ENCODE measurements at regions not wholly inside any gene's neighbourhood (a gene's known extent, or its start where the extent isn't known, plus 50 kb on each side); places are given as distances from the start of the nearest gene placed in this dataset.

DNA sequence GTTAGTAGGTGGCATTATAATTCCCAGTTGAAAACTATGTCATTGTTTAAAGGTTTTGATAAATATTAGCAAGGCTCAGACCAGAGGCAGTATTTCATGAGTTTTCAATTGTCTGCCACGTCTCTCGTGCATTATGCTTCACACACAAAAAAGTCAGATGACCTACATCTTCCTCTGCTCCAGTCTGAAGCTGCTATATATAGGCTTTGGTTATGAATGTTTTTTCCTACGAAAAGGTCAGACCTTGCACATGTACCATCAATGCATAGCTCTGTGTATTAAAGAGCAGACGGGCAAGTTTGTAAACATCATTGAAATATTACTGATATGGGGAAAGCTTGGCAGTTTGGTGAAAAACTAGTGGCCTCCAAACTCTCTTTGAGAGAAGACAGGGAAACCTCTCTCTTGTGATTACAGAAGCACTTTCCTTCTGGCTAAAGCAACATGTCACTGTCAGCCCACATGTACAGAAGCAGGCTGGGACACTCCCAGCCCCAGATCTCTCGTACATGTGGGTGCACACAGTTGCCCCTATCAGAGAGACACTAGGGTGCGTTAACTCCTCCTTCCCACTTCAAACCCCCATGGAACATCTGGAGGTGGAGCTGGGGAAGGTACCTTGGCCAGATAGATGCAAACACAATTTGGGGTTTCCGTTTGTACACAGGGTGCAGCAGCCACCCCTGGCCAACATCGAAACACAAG lies 184.0 kb upstream of the BCL6 start:
- no peak for DNase-seq (ENCODE audit: low read depth in 2 of 2)

GRCh38 chr3:187930021-187930420 lies 184.8 kb upstream of the BCL6 start:
- DNase-seq (ENCODE audit: low read depth in 2 of 2) = no peak

- DNase-seq (ENCODE audit: low read depth in 2 of 2) = no peak
Measured at GRCh38 chr3:187931101-187931500, 185.8 kb upstream of the BCL6 start.

- no peak for DNase-seq (ENCODE audit: low read depth in 2 of 2)
Measured at GRCh38 chr3:187931770-187932278, 186.6 kb upstream of the BCL6 start.

- no peak for DNase-seq (ENCODE audit: low read depth in 2 of 2)
Measured at GRCh38 chr3:187932530-187932929, 187.3 kb upstream of the BCL6 start.

GRCh38 chr3:187935623-187936156 lies 190.4 kb upstream of the BCL6 start:
- no peak for DNase-seq (ENCODE audit: low read depth in 2 of 2)

DNA sequence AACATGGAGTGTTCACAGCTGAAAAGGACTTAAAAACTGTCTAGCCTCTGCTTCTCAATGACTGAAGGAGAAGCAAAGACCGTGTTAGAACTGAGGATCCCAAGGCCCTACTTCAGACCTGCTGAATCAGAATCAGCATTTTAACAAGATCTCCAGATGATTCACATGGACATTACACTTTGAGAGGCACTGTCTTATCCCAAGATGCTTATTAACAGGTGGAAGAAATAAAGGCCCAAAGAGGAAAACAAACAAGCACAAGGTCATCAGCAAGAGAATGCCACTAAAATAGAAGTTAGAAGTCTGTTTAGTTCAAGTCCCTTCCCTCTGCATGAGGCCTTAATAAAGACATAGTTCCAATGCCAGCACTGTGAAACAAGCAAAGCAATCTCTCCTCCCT lies 191.4 kb upstream of the BCL6 start:
- DNase-seq (ENCODE audit: low read depth in 2 of 2) = no peak

DNA sequence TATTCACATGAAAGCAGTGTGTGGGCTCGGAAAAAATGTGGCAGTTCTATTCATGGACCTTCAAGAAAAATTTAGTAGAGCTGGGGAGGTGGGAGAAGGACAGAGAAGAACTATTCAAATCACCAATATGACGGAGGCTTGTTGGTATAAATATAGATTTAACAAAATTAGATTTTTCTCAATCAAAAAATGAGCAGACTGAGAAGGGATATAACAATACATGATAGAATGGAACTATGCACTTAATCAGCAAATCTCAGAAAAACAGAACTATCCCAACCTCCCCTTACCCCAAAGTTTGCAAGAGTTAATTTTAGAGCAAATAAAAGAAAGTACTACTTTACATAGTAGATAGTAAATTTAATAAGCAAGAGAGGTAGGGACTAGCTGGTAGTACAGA lies 194.6 kb upstream of the BCL6 start:
- no peak for DNase-seq (ENCODE audit: low read depth in 2 of 2)

DNA sequence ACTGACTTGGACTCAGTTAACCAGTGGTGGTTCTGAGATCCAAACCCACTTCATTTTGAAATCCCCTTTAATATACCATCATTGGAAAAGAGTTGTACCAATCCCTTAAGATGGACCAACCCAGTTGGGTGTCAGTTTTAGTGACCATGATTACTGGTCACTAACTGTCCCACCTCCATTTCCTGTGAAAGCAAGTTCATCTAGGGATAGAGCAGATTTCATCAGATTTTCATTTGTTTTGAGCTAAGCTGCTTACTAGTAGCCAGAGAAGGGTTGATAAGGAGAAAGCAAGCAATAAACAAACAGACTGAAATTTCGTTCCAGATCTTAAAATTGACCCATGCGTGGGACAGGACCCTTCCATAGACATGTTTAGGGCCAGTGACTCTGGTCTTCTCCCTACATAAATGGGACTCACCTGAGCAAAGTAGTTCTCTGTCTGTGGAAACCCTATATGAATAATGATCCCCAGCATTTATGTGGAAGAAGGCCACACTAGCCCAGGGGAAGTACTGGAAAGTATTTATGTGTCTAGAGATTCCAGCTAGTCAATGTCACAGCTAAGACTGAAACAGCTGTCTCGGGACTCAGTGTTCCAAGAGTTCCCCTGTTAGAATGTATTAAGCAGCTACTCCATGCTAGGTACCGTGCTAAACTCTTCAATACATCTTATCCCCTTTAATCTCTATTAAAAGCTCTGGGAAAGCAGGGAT lies 196.0 kb upstream of the BCL6 start:
- no peak for DNase-seq (ENCODE audit: low read depth in 2 of 2)

DNA sequence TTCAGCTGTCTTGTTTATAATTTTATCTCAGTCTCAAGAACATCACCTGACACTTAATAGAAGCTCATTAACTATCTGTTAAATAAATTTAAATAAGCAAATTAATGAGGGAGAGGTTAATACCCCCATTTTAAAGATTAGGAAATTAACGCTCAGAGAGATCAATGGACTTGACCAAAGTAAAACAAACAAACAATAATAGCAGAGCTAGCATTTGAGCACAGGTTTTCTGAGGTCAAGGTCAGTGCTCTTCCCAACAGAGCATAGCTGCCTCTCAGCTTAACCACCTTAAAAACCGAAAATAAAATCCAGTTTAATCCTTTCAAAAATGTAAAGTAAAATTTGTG lies 196.6 kb upstream of the BCL6 start:
- DNase-seq (ENCODE audit: low read depth in 2 of 2) = no peak

- no peak for DNase-seq (ENCODE audit: low read depth in 2 of 2)
Measured at GRCh38 chr3:187942658-187943241, 197.5 kb upstream of the BCL6 start.

- no peak for DNase-seq (ENCODE audit: low read depth in 2 of 2)
Measured at GRCh38 chr3:187943677-187944389, 198.6 kb upstream of the BCL6 start.

GRCh38 chr3:187944390-187945179 lies 199.3 kb upstream of the BCL6 start:
- DNase-seq (ENCODE audit: low read depth in 2 of 2) = no peak

DNA sequence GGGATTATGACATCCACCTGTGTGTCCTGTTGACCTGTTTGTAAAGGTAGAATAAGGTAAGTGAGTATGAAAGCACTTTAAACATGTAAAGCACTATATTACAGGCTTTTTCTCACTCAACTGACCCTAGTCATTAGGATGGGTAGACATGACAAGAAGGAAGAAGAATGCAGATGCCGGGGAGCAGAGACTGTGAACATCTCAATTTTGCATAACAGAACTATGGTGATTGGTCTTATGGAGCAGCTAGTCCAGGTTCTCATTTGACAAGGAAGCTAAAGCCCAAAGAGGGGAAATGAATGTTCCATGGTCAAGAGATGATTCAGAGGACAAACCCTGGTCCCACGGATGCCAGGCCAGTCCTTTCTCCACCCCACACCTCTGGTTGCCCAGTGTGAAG lies 200.1 kb upstream of the BCL6 start:
- no peak for DNase-seq (ENCODE audit: low read depth in 2 of 2)

GRCh38 chr3:187946163-187946691 lies 201.0 kb upstream of the BCL6 start:
- DNase-seq (ENCODE audit: low read depth in 2 of 2) = no peak

DNA sequence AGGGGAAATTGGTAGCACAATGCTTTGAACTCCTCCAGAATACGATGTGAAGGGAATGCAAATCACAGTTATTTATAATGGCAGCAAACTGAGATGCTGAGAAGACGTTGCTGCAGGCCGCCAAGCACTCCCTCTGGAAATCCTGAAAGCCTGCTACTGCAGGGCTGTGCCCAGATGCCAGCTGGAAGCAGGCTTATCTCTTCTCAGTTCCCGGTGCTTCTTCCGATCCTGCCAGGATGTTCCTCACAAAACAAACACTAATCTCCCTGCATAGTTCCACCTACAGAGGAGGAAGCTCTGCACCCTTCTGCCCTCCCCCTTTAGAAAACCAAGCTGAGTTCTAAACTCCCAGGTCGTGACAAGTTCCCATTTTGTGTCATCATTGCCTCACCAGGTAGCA lies 201.7 kb upstream of the BCL6 start:
- DNase-seq (ENCODE audit: low read depth in 2 of 2) = no peak

DNA sequence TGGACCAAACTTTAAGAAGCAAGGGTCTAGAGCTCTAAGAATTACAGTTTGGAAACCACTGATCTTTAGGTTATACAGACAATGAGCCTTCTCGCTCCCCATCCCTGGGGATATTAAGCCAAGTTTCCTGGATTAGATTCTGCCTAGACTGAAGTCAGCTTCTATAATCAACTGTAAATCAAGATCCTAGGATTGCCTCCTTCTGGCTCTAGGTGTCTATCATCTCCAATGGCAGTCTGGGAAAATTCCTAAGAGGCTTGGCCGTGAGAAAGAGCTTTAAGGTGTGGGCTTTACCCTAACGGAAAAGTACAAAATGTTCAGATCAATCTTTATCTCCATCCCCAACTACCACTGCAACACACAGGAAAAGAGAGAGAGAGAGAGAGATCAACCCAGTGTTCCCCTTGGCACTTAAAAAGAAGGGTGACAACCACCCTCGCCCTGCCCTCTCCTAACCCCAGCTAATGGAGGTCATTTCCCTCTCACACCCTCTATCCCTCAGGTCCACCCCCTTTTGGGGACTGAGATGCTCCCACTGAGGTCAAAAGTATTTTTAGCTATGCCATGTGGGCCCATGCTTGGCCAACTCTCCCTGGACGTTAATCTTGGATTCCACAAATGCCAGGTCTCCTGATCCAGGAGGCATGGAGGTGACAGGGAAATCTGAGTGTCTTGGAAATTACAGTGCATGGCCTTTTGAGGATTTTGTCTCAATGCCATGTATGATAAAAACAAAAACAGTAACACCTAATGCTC lies 202.8 kb upstream of the BCL6 start:
- no peak for DNase-seq (ENCODE audit: low read depth in 2 of 2)

- DNase-seq (ENCODE audit: low read depth in 2 of 2) = no peak
Measured at GRCh38 chr3:187949093-187949820, 204.0 kb upstream of the BCL6 start.

GRCh38 chr3:187950671-187951070 lies 203.3 kb upstream of the LPP start:
- no peak for DNase-seq (ENCODE audit: low read depth in 2 of 2)

All from stimulated activated CD4-positive, alpha-beta T cell treated with anti-CD3 and anti-CD28 coated beads, Interleukin-4, amount 100 ng/mL, for 48 hours (primary cell).